OCI-LY7 (cell line): ENCODE measurements at regions not wholly inside any gene's neighbourhood (a gene's known extent, or its start where the extent isn't known, plus 50 kb on each side); places are given as distances from the start of the nearest gene placed in this dataset.

Source experiments
- BruUV-seq: library from RNA; stranded (reverse); fragments of 400-500 nt; replicated peaks from 2 replicates; lab custom pipeline; 2021; lab: Mats Ljungman, UMichigan
- CTCF ChIA-PET: fragments of 300-600 bp; sonication (Branson Sonifier 250); formaldehyde crosslinking; loops from one replicate; lab custom pipeline; 2022; ENCODE audit warnings: antibody characterized with exemption; ENCODE audit not compliant: unreplicated experiment; lab: Charles Lee
- POLR2A ChIA-PET: fragments of 300-600 bp; sonication (Branson Sonifier 250); formaldehyde crosslinking; loops from one replicate; lab custom pipeline; 2022; ENCODE audit warnings: antibody characterized with exemption; lab: Charles Lee
- DNase-seq: peaks from one replicate; pipeline ENCODE4 v3.0.0-alpha.2; 2015; ENCODE audit warnings: low spot score
- H2AFZ ChIP-seq: fragments of 200-600 bp; sonication (generic), shearing (Covaris generic); 2 replicates; pipeline ENCODE4 v1.6.1; 2014; ENCODE audit warnings: mild to moderate bottlenecking, antibody characterized with exemption, low read length, moderate library complexity
- H3K27ac ChIP-seq: fragments of 200-600 bp; sonication (generic); 2 replicates; pipeline ENCODE4 v1.5.1; 2014; ENCODE audit warnings: mixed run types, low read depth, mild to moderate bottlenecking, moderate library complexity, low read length, inconsistent platforms; ENCODE audit not compliant: poor library complexity, severe bottlenecking
- H3K36me3 ChIP-seq: fragments of 200-600 bp; sonication (generic); 2 replicates; pipeline ENCODE4 v1.6.1; 2014; ENCODE audit warnings: mild to moderate bottlenecking, antibody characterized with exemption, low read length, moderate library complexity, mixed read lengths; ENCODE audit not compliant: insufficient read depth
- H3K4me1 ChIP-seq: fragments of 200-600 bp; sonication (generic); 2 replicates; pipeline ENCODE4 v1.5.1; 2014; ENCODE audit warnings: mild to moderate bottlenecking, low read length; ENCODE audit not compliant: insufficient read depth, poor library complexity, severe bottlenecking
- H3K4me2 ChIP-seq: fragments of 200-600 bp; sonication (generic); 2 replicates; pipeline ENCODE4 v1.6.1; 2014; ENCODE audit warnings: mild to moderate bottlenecking, low read length
- H3K4me3 ChIP-seq: fragments of 200-600 bp; sonication (generic); 2 replicates; pipeline ENCODE4 v1.5.1; 2014; ENCODE audit warnings: mild to moderate bottlenecking, low read depth, low read length; ENCODE audit not compliant: poor library complexity, severe bottlenecking
- H3K79me2 ChIP-seq: fragments of 200-600 bp; sonication (generic); 2 replicates; pipeline ENCODE4 v1.6.1; 2016; ENCODE audit warnings: low read depth, mild to moderate bottlenecking, low read length, moderate library complexity, mixed read lengths; ENCODE audit not compliant: insufficient read depth
- H3K9me2 ChIP-seq: fragments of 200-600 bp; sonication (generic); 2 replicates; pipeline ENCODE4 v1.6.1; 2016; ENCODE audit warnings: mild to moderate bottlenecking, low read length, mixed read lengths; ENCODE audit not compliant: insufficient read depth
- H3K9me3 ChIP-seq: fragments of 200-600 bp; sonication (generic); 2 replicates; pipeline ENCODE4 v1.6.1; 2014; ENCODE audit warnings: mild to moderate bottlenecking, mixed run types, low read length, mixed read lengths
- H4K20me1 ChIP-seq: fragments of 200-600 bp; sonication (generic); 2 replicates; pipeline ENCODE4 v1.6.1; 2014; ENCODE audit warnings: mild to moderate bottlenecking, antibody characterized with exemption, low read length, moderate library complexity, mixed read lengths; ENCODE audit not compliant: insufficient read depth
- CTCF ChIP-seq: fragments of 200-600 bp; sonication (generic); conservative IDR thresholded peaks from 2 replicates; pipeline ENCODE4 v1.5.1; 2014; ENCODE audit warnings: mild to moderate bottlenecking, antibody characterized with exemption, low read length, moderate library complexity, mixed read lengths
- EZH2phosphoT487 ChIP-seq: fragments of 200-600 bp; sonication (generic); IDR thresholded peaks from 2 replicates; pipeline ENCODE4 v1.6.1; 2018; ENCODE audit warnings: low read depth, borderline replicate concordance, mild to moderate bottlenecking, mixed run types, antibody characterized with exemption, low read length, moderate library complexity, mixed read lengths
- intact Hi-C: fragments of 100-400 bp; cut with micrococcal nuclease; formaldehyde crosslinking; loops from one replicate; pipeline ENCODE4 v1.10.0; 2022; ENCODE audit not compliant: unreplicated experiment

GRCh38 chr6:40253420-40253819 is 319.2 kb upstream of the MOCS1 start:
- H3K4me2 ChIP-seq: no peak overlapping the region
- H3K9me3 ChIP-seq: no peaks in the 10 kb centered on the region
- no TSS peak for BruUV-seq
- TF ChIP-seq CTCF: no peak
- no peak for TF ChIP-seq EZH2phosphoT487
- no peak overlapping the region for H3K4me3 ChIP-seq
- no peaks in the 10 kb centered on the region for H4K20me1 ChIP-seq
- H3K79me2 ChIP-seq: no peaks in the 10 kb centered on the region
- ChIA-PET POLR2A (interaction anchor here (0.6 to 0.7 kb wide), 2 partner anchors 98 to 187 kb away, joined by 3 read pairs; no protein-coding TSS in a partner anchor), CTCF (no interaction called here)
- no peaks in the 10 kb centered on the region for H3K9me2 ChIP-seq
- no peak overlapping the region for H2AFZ ChIP-seq
- intact Hi-C loops: no loop called here
- no peak for DNase-seq
- H3K27ac ChIP-seq: no peak overlapping the region
- peaks cover 10% of the 10 kb centered on the region for H3K4me1 ChIP-seq
- H3K36me3 ChIP-seq: no peaks in the 10 kb centered on the region

- H3K9me3 ChIP-seq: no peaks in the 10 kb centered on the region
- no TSS peak for BruUV-seq
- intact Hi-C loops: no loop called here
- H3K4me1 ChIP-seq: peaks cover 10% of the 10 kb centered on the region
- ChIA-PET CTCF (no interaction called here), POLR2A (interaction anchor here (0.6 to 0.7 kb wide), 2 partner anchors 99 to 188 kb away, joined by 3 read pairs; no protein-coding TSS in a partner anchor)
- DNase-seq: no peak
- no peaks in the 10 kb centered on the region for H3K79me2 ChIP-seq
- H2AFZ ChIP-seq: no peak overlapping the region
- H4K20me1 ChIP-seq: no peaks in the 10 kb centered on the region
- no peak overlapping the region for H3K27ac ChIP-seq
- no peaks in the 10 kb centered on the region for H3K36me3 ChIP-seq
- H3K9me2 ChIP-seq: no peaks in the 10 kb centered on the region
- H3K4me2 ChIP-seq: no peak overlapping the region
- TF ChIP-seq EZH2phosphoT487: no peak
- no peak overlapping the region for H3K4me3 ChIP-seq
These were observed 318.4 kb upstream of the MOCS1 start for GRCh38 chr6:40252531-40253258.

GRCh38 chr6:40251637-40252300 is 317.5 kb upstream of the MOCS1 start:
- Histone ChIP-seq H3K4me2 (0 out of 2 replicates have a peak overlapping the region, but pooled peaks have one; percentile 6), H3K4me3 (no peak overlapping the region), H3K27ac (no peak overlapping the region), H3K36me3 (no peaks in the 10 kb centered on the region), H3K79me2 (no peaks in the 10 kb centered on the region), H2AFZ (no peak overlapping the region), H3K9me3 (no peaks in the 10 kb centered on the region), H4K20me1 (no peaks in the 10 kb centered on the region), H3K4me1 (peaks cover 10% of the 10 kb centered on the region), H3K9me2 (no peaks in the 10 kb centered on the region)
- CTCF ChIA-PET: no interaction called here
- no TSS peak for BruUV-seq
- POLR2A ChIA-PET: no interaction called here
- intact Hi-C loops: no loop called here
- TF ChIP-seq EZH2phosphoT487 (no peak), CTCF (no peak)
- peak; percentile 1 for DNase-seq
